ENCODE measurements at regions not wholly inside any gene's neighbourhood (a gene's known extent, or its start where the extent isn't known, plus 50 kb on each side); places are given as distances from the start of the nearest gene placed in this dataset.

- Histone ChIP-seq H3K4me1 (ENCODE audit: low read depth) (peaks cover 57% of the 10 kb centered on the region), H3K27ac (peak overlapping the region; percentile 98), H3K27me3 (no peaks in the 10 kb centered on the region), H3K36me3 (no peaks in the 10 kb centered on the region), H3K9me3 (ENCODE audit: low read depth) (no peaks in the 10 kb centered on the region), H3K4me3 (no peak overlapping the region)
- TF ChIP-seq, protein P1, sequence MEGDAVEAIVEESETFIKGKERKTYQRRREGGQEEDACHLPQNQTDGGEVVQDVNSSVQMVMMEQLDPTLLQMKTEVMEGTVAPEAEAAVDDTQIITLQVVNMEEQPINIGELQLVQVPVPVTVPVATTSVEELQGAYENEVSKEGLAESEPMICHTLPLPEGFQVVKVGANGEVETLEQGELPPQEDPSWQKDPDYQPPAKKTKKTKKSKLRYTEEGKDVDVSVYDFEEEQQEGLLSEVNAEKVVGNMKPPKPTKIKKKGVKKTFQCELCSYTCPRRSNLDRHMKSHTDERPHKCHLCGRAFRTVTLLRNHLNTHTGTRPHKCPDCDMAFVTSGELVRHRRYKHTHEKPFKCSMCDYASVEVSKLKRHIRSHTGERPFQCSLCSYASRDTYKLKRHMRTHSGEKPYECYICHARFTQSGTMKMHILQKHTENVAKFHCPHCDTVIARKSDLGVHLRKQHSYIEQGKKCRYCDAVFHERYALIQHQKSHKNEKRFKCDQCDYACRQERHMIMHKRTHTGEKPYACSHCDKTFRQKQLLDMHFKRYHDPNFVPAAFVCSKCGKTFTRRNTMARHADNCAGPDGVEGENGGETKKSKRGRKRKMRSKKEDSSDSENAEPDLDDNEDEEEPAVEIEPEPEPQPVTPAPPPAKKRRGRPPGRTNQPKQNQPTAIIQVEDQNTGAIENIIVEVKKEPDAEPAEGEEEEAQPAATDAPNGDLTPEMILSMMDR (IDR thresholded peaks at IDR 0.05; ENCODE audit: low read depth, low read length) = no peak
- DNase-seq (ENCODE audit: low read depth in 1 of 2, low spot score in 1 of 2) = peak in 1 of 2 donors; percentile 45
These were observed 146.8 kb downstream of the SMAD6 start for GRCh38 chr15:66848686-66849392.

- no peak for DNase-seq (ENCODE audit: low read depth in 1 of 2, low spot score in 1 of 2)
- Histone ChIP-seq H3K27me3 (no peaks in the 10 kb centered on the region), H3K4me3 (no peak overlapping the region), H3K27ac (peak overlapping the region; percentile 98), H3K9me3 (ENCODE audit: low read depth) (no peaks in the 10 kb centered on the region), H3K36me3 (no peaks in the 10 kb centered on the region), H3K4me1 (ENCODE audit: low read depth) (peaks cover 52% of the 10 kb centered on the region)
- TF ChIP-seq, protein P1 (IDR thresholded peaks at IDR 0.05; ENCODE audit: low read depth, low read length) = no peak
These were observed 147.3 kb downstream of the SMAD6 start for GRCh38 chr15:66849393-66849745.

DNA sequence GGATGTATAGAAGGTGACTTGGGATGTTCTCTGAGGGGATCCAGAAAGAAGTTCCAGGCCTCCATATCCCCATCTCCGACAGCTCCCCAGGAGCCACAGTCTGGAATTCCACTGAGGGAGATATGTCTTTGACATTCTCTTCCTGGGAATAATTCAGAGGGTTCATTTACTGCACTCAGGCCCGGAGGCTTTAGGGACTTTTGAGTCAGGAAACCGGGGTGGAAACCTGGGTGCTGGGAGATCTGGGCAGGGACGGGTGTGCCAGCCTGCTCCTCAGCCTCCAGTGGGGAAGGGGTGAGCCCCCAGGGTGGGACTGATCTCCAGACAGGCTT lies 147.7 kb downstream of the SMAD6 start:
- Histone ChIP-seq H3K27me3 (no peaks in the 10 kb centered on the region), H3K9me3 (ENCODE audit: low read depth) (no peaks in the 10 kb centered on the region), H3K4me3 (no peak overlapping the region), H3K4me1 (ENCODE audit: low read depth) (peaks cover 51% of the 10 kb centered on the region), H3K27ac (peak overlapping the region; percentile 98), H3K36me3 (no peaks in the 10 kb centered on the region)
- DNase-seq (ENCODE audit: low read depth in 1 of 2, low spot score in 1 of 2) = no peak
- TF ChIP-seq, protein P1 (IDR thresholded peaks at IDR 0.05; ENCODE audit: low read depth, low read length) = no peak

DNA sequence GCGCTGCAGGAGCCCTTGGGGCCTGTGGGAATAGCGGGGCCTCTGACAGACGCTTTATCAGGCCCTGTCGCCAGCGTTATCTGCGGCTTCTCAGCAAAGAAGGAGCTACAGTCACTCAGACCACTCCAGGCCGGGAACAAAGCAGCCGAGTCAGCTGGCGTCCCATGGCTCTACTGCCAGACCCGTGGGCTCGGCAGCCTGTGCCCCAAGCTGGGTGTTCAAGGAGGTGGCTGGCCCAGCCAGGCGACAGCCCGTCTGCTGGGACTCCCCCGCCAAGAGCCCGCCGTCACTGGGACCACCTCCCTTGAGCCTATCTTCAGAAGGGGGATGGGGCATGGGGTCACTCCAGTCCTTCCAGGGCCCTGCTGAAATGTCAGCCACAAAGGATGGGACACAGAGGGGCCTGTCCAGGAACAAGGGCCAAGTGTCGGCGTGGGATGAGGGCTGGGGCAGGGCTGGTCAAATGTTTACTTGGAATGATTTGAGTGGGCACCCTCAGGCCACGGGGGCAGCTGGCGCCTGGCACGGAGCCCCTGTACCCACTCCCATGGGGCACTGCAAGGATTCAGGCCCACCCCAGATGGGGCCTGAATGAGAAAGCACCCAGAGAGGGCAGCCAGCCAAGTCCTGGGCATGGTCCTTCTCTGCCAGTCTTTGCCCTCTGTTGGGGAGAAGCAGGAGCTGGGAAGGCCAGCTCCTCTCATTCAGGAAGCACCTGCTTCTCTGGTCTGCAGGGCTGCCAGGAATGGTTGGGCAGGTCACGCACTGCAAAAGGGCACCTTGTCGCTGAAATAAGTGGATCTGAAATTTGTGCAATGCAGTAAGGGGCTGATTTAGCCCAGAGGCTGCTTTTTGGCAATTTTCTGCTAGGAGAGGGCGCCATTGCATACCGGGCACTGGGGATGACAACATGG lies 148.3 kb downstream of the SMAD6 start:
- TF ChIP-seq, protein P1 (IDR thresholded peaks at IDR 0.05; ENCODE audit: low read depth, low read length) = no peak
- Histone ChIP-seq H3K4me1 (ENCODE audit: low read depth) (peaks cover 50% of the 10 kb centered on the region), H3K4me3 (no peak overlapping the region), H3K27ac (peak overlapping the region; percentile 98), H3K9me3 (ENCODE audit: low read depth) (no peaks in the 10 kb centered on the region), H3K36me3 (no peaks in the 10 kb centered on the region), H3K27me3 (no peaks in the 10 kb centered on the region)
- peak; percentile 41 to 96 for DNase-seq (ENCODE audit: low read depth in 1 of 2, low spot score in 1 of 2)

- Histone ChIP-seq H3K4me3 (no peak overlapping the region), H3K27me3 (no peaks in the 10 kb centered on the region), H3K36me3 (no peaks in the 10 kb centered on the region), H3K9me3 (ENCODE audit: low read depth) (no peaks in the 10 kb centered on the region), H3K4me1 (ENCODE audit: low read depth) (peaks cover 44% of the 10 kb centered on the region), H3K27ac (peak overlapping the region; percentile 98)
- TF ChIP-seq, protein P1 (IDR thresholded peaks at IDR 0.05; ENCODE audit: low read depth, low read length) = no peak
- DNase-seq (ENCODE audit: low read depth in 1 of 2, low spot score in 1 of 2) = no peak
These were observed 148.9 kb downstream of the SMAD6 start for GRCh38 chr15:66850996-66851310.
